ENCODE measurements at regions not wholly inside any gene's neighbourhood (a gene's known extent, or its start where the extent isn't known, plus 50 kb on each side); places are given as distances from the start of the nearest gene placed in this dataset.
"Not testable (repeated sequence)": the region's sequence is repeated elsewhere in the genome, so short reads cannot be mapped to it uniquely, and the experiment has no call there.

GRCh38 chr4:24208691-24209090 is 318.8 kb upstream of the PPARGC1A start:
- no peak for DNase-seq (ENCODE audit: low read depth)

DNA sequence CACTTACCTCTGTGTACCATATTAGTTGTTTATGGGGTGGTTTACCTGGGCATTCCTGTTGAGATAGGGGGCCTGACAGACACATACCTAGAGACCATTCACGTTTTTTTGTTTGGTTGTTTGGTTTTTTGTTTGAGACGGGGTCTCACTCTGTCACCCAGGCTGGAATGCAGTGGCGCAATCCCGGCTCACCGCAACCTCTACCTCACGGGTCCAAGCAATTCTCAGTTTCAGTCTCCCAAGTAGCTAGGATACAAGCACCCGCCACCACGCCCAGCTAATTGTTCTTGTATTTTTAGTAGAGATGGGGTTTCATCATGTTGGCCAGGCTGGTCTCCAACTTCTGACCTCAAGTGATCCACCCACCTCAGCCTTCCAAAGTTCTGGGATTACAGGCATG is 314.9 kb upstream of the PPARGC1A start:
- DNase-seq (ENCODE audit: low read depth): not testable (repeated sequence)

DNA sequence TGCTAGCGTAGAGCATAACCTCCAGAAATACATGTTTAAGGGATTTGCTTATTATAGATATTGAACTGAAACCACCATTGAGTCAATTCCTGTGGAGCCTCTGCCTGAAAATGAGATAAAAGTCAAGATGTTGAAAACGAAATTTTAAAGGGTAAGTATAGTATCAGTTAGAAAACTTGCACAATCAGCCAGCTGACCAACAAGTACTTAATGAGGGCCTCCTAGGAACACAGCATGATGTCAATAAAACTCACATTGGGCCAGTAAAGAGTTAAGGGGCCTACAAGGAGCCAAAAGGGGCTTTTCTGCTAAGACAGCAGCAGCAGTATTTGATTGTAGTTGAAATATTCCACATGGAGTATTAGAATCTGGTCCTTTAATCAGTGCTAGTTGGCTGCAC is 314.1 kb upstream of the PPARGC1A start:
- no peak for DNase-seq (ENCODE audit: low read depth)

DNA sequence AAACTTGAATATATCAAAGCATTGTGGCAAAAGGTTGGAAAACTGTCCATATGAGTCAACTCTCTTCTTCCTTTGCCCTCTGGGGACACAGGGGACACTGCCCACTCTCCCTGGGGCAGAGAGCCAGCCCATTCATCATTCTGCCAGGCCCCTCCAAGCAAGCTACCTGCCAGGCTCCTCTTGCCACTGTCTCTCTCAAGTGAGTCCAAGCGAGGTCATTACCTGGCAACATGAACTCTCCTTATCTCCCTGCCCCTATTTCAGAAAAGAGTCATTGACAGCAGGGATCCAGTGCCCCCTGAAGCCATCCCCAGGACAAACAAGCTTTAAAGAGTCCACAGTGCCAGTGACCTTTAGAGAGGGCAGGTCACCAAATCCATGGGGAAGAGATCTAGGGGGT is 312.7 kb upstream of the PPARGC1A start:
- no peak for DNase-seq (ENCODE audit: low read depth)

- no peak for DNase-seq (ENCODE audit: low read depth)
These were observed 308.1 kb upstream of the PPARGC1A start for GRCh38 chr4:24197955-24198354.

- DNase-seq (ENCODE audit: low read depth): no peak
These were observed 306.9 kb upstream of the PPARGC1A start for GRCh38 chr4:24196785-24197184.

GRCh38 chr4:24195991-24196736 is 306.3 kb upstream of the PPARGC1A start:
- no peak for DNase-seq (ENCODE audit: low read depth)

DNA sequence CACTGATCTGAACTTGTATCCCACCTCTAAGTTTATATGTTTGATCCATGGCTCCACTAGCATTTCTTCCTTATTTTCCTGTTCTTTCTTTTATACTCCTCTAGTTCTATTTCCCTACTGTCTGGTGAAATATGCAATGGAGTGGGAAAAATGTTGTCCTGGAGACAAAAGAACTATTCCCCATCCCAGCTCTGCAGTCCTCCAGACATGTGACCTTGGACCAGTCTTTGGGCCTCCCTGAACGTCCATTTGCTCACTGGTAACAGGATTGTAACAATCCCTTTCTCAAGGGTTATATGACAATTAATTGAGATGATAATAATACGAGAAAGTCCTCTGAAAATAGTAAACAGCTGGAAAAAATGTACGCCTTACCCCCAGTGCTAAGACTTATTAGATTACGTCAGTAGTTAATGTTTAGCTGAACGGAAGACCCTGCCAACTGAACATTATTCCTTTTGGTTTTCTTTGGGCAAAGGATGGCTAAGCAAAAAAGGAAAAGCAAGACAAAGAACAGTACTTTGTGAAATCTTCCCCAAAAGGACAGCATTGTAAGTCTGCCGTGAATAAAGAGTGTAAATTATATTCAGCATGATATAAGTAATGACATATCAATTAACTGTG is 302.3 kb upstream of the PPARGC1A start:
- no peak for DNase-seq (ENCODE audit: low read depth)

DNA sequence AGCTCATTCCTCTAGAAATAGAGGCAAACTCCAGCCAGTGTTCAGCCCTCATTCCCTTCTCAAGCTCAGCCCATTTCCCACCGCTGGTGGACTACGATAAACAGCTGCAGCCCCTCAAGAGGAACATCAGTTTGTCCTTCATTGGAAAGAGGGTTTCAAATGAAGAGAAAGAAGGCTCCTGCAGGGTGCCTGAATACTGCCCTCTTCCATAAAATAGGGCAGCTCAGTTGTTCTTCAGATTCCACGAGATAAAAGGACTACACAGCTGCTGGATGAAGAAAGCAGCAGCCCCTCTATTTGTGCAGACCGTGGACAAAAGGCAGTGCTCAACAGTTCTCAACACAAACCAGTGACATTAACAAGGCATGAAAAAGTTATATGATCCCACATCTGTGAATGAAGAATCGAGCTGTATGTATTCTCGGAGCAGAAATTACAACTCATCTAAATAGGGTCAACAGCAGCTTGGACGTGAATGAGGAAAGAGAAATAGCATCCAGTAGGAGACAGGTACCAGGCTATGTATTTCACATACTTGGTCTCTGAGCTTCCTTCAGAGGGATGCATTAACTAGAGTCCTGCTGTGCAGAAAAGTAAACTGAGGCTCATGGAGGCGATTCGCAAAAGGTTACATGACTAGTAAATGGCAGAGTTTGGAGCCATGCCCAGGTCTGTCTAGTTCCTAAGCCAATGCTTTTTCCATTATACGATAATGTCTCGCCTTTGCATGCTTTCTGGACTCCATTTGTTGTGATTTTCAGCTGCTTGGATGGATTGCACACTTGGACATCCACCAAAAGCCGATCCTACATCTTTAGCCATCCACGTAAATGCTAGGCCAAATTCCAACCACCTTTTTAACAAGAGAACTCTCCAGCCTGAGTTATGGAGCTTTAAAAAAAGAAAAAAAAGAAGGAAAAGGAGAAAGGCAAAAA is 301.2 kb upstream of the PPARGC1A start:
- DNase-seq (ENCODE audit: low read depth): no peak

DNA sequence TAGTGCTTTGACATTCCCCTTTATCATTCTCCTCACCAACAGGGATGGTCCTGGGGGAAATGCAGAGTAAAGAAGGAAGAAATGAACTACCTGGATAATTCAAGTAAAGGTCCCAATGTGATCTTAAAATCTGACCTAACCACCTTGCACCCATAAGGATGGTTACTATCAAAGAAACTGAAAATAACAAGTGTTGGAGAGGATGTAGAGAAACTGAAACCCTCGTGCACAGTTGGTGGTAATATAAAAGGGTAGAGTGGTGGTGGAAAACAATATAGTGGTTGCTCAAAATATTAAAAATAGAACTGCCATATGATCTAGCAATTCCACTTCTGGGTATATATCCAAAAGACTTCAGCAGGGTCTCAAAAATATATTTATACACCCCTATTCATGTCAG is 298.6 kb upstream of the PPARGC1A start:
- DNase-seq (ENCODE audit: low read depth): no peak

- no peak for DNase-seq (ENCODE audit: low read depth)
These were observed 296.6 kb upstream of the PPARGC1A start for GRCh38 chr4:24186466-24186865.

- DNase-seq (ENCODE audit: low read depth): no peak
These were observed 291.2 kb upstream of the PPARGC1A start for GRCh38 chr4:24181005-24181404.

GRCh38 chr4:24180586-24180985 is 290.7 kb upstream of the PPARGC1A start:
- no peak for DNase-seq (ENCODE audit: low read depth)

GRCh38 chr4:24179201-24179840 is 289.5 kb upstream of the PPARGC1A start:
- no peak for DNase-seq (ENCODE audit: low read depth)

DNA sequence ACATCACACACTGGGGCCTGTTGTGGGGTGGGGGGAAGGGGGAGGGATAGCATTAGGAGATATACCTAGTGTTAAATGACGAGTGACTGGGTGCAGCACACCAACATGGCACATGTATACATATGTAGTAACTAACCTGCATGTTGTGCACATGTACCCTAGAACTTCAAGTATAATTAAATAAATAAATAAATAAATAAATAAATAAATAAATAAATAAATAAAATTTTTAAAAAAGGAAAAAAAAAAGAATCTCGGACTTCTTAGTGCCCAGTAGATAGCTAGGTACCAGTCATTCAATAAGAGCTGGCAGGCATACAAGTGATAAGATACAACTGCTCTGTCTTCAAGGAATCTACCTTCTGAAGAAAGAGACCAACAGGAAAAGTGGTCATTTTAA is 287.6 kb upstream of the PPARGC1A start:
- not testable (repeated sequence) for DNase-seq (ENCODE audit: low read depth)

- no peak for DNase-seq (ENCODE audit: low read depth)
These were observed 285.9 kb upstream of the PPARGC1A start for GRCh38 chr4:24175707-24176106.

- DNase-seq (ENCODE audit: low read depth): no peak
These were observed 284.8 kb upstream of the PPARGC1A start for GRCh38 chr4:24174602-24175001.

GRCh38 chr4:24172406-24172805 is 282.6 kb upstream of the PPARGC1A start:
- DNase-seq (ENCODE audit: low read depth): no peak

GRCh38 chr4:24169956-24170355 is 280.1 kb upstream of the PPARGC1A start:
- DNase-seq (ENCODE audit: low read depth): no peak

DNA sequence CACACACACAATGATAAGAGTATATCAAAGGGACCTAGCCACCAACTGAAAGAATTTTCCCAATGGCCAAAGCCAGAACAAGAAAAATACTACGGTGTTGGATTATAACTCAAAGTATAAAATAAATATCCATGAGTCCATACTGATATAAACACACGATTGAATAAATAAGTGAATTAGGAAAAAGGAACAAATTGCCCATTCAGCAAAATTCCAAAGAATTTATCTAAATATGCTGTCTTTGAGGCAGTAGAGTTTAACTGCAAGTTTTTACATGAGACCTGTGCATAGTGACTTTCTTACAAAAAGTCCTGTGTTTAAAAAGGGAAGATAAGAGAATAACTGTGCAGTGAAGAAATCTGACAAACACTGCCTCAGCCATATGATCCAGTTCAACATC is 278.8 kb upstream of the PPARGC1A start:
- no peak for DNase-seq (ENCODE audit: low read depth)

GRCh38 chr4:24166501-24166900 is 276.7 kb upstream of the PPARGC1A start:
- DNase-seq (ENCODE audit: low read depth): no peak

GRCh38 chr4:24164797-24165196 is 274.9 kb upstream of the PPARGC1A start:
- DNase-seq (ENCODE audit: low read depth): no peak
